IPS-18a (cell line): ENCODE measurements at regions not wholly inside any gene's neighbourhood (a gene's known extent, or its start where the extent isn't known, plus 50 kb on each side); places are given as distances from the start of the nearest gene placed in this dataset.

Experiments used
- H3K27ac ChIP-seq: one replicate; pipeline ENCODE4 v1.5.1; 2013; ENCODE audit warnings: low read length
- H3K27me3 ChIP-seq: one replicate; pipeline ENCODE4 v1.6.1; 2013; ENCODE audit warnings: mild to moderate bottlenecking, low read length; ENCODE audit not compliant: control insufficient read depth, insufficient read depth
- H3K36me3 ChIP-seq: one replicate; pipeline ENCODE4 v1.6.1; 2013; ENCODE audit warnings: low read depth, low read length; ENCODE audit not compliant: control insufficient read depth
- H3K4me1 ChIP-seq: one replicate; pipeline ENCODE4 v1.6.1; 2013; ENCODE audit warnings: low read depth, low read length; ENCODE audit not compliant: control insufficient read depth
- H3K4me3 ChIP-seq: one replicate; pipeline ENCODE4 v1.5.1; 2013; ENCODE audit warnings: low read length
- H3K9ac ChIP-seq: one replicate; pipeline ENCODE4 v1.6.1; 2013; ENCODE audit warnings: mild to moderate bottlenecking, low read length, moderate library complexity
- H3K9me3 ChIP-seq: one replicate; pipeline ENCODE4 v1.6.1; 2013; ENCODE audit warnings: low read depth, low read length; ENCODE audit not compliant: control insufficient read depth

DNA sequence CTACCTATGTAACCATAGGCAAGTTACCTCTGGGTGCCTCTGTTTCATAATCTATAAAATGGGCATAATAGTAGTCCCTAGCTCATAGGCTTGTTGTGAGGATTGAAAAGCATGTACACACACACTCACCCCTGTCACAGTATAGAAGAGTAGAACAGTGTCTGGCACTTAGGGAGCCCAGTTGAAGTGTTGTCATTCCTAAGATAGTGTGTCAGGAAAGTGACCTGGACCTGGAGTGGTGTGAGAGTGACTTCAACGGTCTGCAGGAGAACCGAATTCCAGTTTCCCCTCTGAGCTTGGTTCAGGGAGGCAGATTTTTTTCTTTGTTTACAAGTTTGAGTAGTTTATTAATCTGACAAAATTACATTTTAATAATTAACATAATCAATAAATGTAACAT, 229.9 kb upstream of the MAP3K7 start:
- no peaks in the 10 kb centered on the region for H3K27me3 ChIP-seq
- H3K4me1 ChIP-seq: no peaks in the 10 kb centered on the region
- no peak overlapping the region for H3K27ac ChIP-seq
- H3K36me3 ChIP-seq: no peaks in the 10 kb centered on the region
- H3K9ac ChIP-seq: no peak overlapping the region
- no peaks in the 10 kb centered on the region for H3K9me3 ChIP-seq
- H3K4me3 ChIP-seq: no peak overlapping the region

DNA sequence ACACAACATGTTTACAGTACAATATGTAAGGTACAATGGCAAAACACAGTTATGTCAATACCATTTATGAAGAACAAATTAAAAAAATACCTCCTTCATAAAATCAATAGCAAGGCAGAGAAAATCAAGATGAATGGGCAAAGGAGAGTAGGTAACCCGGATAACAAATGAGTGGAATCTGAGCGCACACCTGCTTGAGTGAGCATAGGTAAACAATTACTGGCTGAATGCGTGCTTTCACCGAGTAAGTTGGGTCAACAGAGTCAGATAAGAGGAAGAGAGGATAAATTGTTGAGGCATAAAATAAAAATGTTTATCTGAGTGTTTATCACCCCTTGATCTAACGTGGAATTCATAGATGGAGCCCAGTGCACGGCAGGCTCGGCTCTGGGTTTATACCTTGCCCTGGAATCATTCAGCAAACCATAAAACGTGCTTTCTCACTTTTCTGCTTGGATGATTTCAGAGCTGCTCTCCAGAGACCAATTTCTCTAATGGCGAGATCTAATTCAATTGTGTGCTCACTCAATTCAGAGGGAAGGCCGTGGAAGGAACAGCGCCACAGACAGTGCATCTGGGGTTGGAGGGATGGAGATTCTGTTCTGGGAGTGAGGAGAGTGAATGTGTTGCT, 224.8 kb upstream of the MAP3K7 start:
- Histone ChIP-seq H3K27me3 (no peaks in the 10 kb centered on the region), H3K27ac (no peak overlapping the region), H3K9me3 (no peaks in the 10 kb centered on the region), H3K36me3 (no peaks in the 10 kb centered on the region), H3K9ac (no peak overlapping the region), H3K4me1 (peaks cover 17% of the 10 kb centered on the region), H3K4me3 (no peak overlapping the region)

DNA sequence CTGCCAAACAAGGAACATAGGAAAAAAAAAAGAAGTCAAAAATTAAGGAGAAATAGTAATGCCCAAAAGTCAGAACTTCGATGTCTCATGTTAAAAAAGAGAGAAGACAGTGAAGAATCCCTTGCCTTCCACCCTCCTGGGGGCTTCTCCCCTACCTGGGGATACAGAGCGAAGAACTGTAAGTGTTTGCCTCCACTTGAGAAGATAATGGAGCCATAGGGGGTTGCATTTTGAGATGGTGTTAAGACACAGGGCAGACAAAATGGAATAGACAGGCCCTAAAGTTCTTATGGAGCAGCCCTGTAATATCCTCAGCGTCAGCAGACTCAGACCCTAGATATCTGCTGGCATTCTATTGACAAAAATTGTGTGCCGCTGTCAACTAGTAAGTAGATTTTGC, 222.2 kb upstream of the MAP3K7 start:
- H3K36me3 ChIP-seq: no peaks in the 10 kb centered on the region
- no peak overlapping the region for H3K4me3 ChIP-seq
- no peaks in the 10 kb centered on the region for H3K27me3 ChIP-seq
- no peak overlapping the region for H3K27ac ChIP-seq
- no peak overlapping the region for H3K9ac ChIP-seq
- peaks cover 19% of the 10 kb centered on the region for H3K4me1 ChIP-seq
- no peaks in the 10 kb centered on the region for H3K9me3 ChIP-seq

DNA sequence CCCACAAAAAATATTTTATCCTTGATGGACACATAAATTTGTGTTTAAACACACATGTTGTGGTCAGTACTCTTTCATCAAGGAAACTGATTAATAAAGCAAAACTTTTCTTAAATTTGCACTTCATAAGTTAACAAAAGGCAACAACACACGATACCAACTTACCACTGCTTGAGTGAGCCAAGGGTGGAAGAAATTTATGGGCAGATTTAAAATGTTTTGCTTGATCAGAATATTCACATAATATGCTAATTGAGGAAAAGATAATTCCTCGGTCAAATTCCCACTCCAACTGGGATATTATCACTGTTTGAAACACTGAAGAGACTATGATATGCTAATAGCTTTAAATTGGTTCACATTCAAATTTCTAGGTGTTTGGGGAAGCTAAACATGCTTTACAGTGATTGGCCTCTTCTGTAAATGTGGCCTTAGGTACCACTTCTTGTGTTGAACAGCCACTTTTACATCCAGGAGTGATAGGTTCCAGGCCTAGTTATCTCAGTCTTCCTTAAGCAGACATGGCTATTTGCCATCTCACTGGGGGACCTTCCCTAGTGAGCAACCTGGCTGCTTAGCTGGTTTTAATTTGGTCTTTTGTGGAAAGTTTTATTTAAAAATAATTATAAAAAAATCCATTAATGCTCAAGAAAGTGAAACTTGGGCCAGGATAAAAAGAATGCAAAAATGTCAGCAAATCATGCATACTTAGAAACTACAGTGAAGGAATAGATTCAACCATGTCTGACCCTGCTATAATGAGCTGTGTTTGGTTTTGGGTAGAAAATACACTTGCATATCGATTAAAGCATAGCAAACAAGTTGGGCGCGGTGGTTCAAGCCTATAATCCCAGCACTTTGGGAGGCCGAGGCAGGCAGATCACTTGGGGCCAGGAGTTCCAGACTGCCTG, 221.2 kb upstream of the MAP3K7 start:
- no peaks in the 10 kb centered on the region for H3K27me3 ChIP-seq
- no peak overlapping the region for H3K27ac ChIP-seq
- H3K36me3 ChIP-seq: no peaks in the 10 kb centered on the region
- no peak overlapping the region for H3K4me3 ChIP-seq
- H3K4me1 ChIP-seq: peaks cover 19% of the 10 kb centered on the region
- H3K9me3 ChIP-seq: no peaks in the 10 kb centered on the region
- H3K9ac ChIP-seq: no peak overlapping the region

DNA sequence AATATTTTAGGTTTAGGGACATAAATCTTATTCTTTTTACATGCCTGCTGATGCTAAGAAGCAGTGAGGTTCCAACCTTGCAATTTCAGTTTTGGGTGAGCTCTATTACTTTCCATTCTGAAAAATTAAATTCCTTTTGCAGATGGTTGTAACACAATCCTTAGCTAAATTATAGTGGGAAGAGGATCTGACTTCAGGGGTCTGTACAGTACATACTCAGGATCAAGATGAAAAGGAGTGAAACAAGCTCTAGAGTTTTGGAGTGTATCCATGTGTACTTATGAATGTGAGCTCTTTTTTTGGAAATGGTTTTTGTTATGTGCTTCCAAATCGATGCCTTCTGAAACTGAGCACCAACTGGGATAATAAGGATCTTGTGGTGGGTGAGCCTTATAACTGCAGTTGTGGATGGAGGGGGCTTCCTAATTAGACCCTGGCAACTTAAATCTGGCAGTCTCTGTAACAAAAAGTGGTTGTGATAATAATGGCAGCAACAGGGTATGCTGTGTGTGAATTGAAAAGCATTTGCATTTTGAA, 218.8 kb upstream of the MAP3K7 start:
- H3K9me3 ChIP-seq: no peaks in the 10 kb centered on the region
- H3K36me3 ChIP-seq: no peaks in the 10 kb centered on the region
- no peak overlapping the region for H3K9ac ChIP-seq
- no peak overlapping the region for H3K27ac ChIP-seq
- H3K4me1 ChIP-seq: peaks cover 19% of the 10 kb centered on the region
- H3K4me3 ChIP-seq: no peak overlapping the region
- H3K27me3 ChIP-seq: no peaks in the 10 kb centered on the region

DNA sequence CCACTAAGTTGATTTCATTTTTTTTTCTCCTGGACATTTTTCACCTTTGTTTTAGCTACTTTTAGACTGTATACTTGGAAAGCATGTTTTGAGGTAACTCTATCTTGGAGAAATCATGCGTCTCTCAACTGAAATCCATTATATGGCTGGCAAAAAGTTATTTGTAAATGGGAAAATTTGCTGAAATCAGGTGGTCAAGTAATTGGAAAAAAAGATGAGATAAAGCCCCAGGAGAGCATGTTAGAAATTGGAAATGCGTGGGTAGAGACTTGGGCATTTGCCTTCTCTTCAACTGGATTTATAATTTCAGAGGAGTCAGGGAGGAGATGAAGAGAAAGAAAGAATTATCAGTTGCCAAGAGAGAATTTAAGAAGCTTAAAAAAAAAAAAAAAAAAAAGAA, 217.1 kb upstream of the MAP3K7 start:
- Histone ChIP-seq H3K9me3 (no peaks in the 10 kb centered on the region), H3K27ac (no peak overlapping the region), H3K9ac (no peak overlapping the region), H3K36me3 (no peaks in the 10 kb centered on the region), H3K4me3 (no peak overlapping the region), H3K4me1 (peaks cover 13% of the 10 kb centered on the region), H3K27me3 (no peaks in the 10 kb centered on the region)

DNA sequence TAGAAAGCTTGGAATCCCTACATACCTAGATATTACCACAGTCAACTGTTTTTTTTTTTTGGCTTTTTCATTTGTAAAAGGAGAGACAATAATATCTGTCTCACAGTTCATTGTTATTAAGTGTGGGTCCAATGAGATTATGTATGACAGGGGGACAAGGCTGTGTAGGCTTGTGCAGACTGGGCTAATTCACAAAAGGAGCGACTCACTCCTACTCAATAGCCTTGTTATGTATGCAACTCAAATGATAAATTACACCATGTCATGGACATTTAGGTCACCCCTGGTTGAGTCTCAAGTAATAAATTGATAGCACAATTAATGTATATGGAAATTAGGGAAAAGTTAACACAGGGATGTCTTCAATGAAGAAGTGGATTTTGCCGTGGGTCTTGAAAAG, 208.2 kb upstream of the MAP3K7 start:
- Histone ChIP-seq H3K4me3 (no peak overlapping the region), H3K9ac (no peak overlapping the region), H3K4me1 (no peaks in the 10 kb centered on the region), H3K36me3 (no peaks in the 10 kb centered on the region), H3K9me3 (no peaks in the 10 kb centered on the region), H3K27me3 (no peaks in the 10 kb centered on the region), H3K27ac (no peak overlapping the region)

DNA sequence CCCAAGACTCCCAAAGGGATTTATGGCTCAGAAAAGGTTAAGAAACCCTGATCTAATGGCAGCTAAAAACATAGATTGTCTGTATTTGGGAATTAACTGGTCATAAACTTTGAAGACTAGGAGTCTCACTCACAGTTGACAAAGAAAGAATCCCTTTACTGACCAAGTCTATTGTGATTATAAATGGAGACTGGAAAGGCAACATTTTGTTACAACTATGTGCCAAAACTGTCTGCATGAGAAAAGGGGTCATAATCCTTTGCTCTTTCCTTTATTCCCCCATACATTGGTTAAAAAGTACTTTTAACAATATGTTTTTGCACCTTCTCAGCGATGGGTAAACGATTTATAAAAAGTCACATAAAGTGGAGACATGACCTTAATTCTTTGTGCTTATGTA, 206.9 kb upstream of the MAP3K7 start:
- Histone ChIP-seq H3K4me1 (no peaks in the 10 kb centered on the region), H3K9me3 (no peaks in the 10 kb centered on the region), H3K27me3 (no peaks in the 10 kb centered on the region), H3K9ac (no peak overlapping the region), H3K4me3 (no peak overlapping the region), H3K27ac (no peak overlapping the region), H3K36me3 (no peaks in the 10 kb centered on the region)

DNA sequence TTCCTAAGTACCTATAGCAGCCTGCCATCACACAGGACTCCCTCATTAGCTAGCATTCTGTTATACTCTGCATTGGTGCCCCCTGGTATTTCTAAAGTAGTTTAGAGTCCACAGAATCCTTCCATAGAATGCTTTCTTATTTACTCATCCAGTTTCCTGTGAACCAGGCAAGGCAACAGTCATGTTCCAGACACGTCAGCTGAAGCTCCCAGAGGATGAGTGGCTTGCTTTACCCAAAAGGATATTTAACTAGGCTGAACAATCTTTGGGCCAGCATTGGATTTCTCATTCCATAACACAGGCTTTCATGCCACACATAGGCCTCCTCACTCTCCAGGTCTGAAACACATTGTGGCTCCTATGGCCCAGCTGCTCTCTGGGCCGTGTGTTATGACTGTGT, 203.8 kb upstream of the MAP3K7 start:
- H3K9me3 ChIP-seq: no peaks in the 10 kb centered on the region
- no peak overlapping the region for H3K27ac ChIP-seq
- H3K4me1 ChIP-seq: peaks cover 10% of the 10 kb centered on the region
- H3K9ac ChIP-seq: no peak overlapping the region
- no peaks in the 10 kb centered on the region for H3K27me3 ChIP-seq
- H3K36me3 ChIP-seq: no peaks in the 10 kb centered on the region
- H3K4me3 ChIP-seq: no peak overlapping the region

DNA sequence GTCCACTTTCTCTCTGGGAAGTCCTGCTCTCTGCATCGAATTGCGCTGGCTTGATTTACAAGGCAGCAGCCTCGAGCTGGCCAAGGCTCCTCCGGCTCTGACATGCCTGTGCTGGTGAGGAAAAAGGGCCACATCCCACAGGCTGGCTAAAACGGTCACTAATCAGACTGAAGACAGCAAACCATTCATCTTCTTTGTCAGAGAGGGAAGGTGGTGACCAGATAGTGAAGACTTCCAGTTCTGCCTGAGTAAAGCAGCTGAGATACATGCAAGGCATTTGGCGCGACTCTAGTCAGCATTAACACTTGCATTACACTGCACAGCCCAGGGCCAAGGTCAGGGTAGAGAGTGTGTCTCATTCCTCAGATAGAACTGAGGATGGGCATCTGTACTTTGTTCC, 203.2 kb upstream of the MAP3K7 start:
- H3K27ac ChIP-seq: no peak overlapping the region
- no peaks in the 10 kb centered on the region for H3K27me3 ChIP-seq
- H3K9me3 ChIP-seq: no peaks in the 10 kb centered on the region
- H3K4me1 ChIP-seq: peaks cover 10% of the 10 kb centered on the region
- H3K9ac ChIP-seq: no peak overlapping the region
- no peak overlapping the region for H3K4me3 ChIP-seq
- no peaks in the 10 kb centered on the region for H3K36me3 ChIP-seq

DNA sequence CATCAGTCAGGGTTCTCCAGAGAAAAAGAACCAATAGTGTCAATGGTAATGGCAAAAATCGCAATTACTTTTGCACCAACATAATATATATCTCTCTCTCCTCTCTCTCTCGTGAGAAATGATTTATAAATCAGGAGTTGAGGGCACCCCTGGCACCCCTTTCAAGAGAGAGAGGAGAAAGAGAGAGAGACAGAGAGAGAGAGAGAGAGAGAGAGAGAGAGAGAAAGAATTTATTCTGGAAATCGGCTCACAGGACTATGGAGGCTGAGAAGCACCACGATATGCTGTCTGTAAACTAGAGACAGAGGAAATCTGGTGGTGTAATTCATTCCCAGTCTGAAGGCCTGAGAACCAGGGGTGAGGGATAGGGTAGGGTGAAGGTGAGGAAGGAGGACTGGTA, 201.9 kb upstream of the MAP3K7 start:
- no peak overlapping the region for H3K9ac ChIP-seq
- H3K4me3 ChIP-seq: no peak overlapping the region
- H3K27me3 ChIP-seq: no peaks in the 10 kb centered on the region

DNA sequence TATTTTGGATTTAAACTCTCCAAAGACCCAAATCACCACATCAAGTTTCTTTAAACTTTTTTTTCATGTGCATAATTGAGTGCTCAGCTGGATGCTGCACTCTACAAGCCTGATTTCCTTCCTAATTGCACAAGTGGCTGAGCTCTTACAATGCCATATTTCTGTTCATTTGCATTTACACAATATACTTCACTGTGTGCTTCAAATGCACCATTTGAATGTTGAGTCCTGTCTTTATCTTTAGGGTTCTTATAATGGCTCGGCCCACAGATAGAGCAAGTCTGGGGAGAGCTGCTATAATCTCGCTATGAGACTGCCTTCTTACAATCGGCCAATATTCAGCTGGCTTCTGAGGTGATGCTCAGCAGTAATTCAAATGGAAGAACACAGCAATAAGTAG, 200.6 kb upstream of the MAP3K7 start:
- no peaks in the 10 kb centered on the region for H3K9me3 ChIP-seq
- no peak overlapping the region for H3K27ac ChIP-seq
- H3K4me3 ChIP-seq: no peak overlapping the region
- H3K9ac ChIP-seq: no peak overlapping the region
- no peaks in the 10 kb centered on the region for H3K36me3 ChIP-seq
- H3K4me1 ChIP-seq: peaks cover 10% of the 10 kb centered on the region
- H3K27me3 ChIP-seq: no peaks in the 10 kb centered on the region

More for the DNA sequence above, 201.9 kb upstream of the MAP3K7 start:
- Histone ChIP-seq H3K27ac (no peak overlapping the region), H3K4me1 (peaks cover 10% of the 10 kb centered on the region), H3K36me3 (no peaks in the 10 kb centered on the region), H3K9me3 (no peaks in the 10 kb centered on the region)
